B cell (primary cell): ENCODE measurements at regions not wholly inside any gene's neighbourhood (a gene's known extent, or its start where the extent isn't known, plus 50 kb on each side); places are given as distances from the start of the nearest gene placed in this dataset.

Experiments
- CTCF ChIP-seq: fragments of 200-600 bp; IDR thresholded peaks from one replicate; pipeline ENCODE4 v1.8.0; 2022; ENCODE audit warnings: antibody characterized with exemption, mild to moderate bottlenecking
- EZH2 ChIP-seq: IDR thresholded peaks from 2 replicates; pipeline ENCODE4 v1.6.1; 2012; ENCODE audit warnings: borderline replicate concordance, low read depth, mild to moderate bottlenecking, moderate library complexity, low read length; ENCODE audit not compliant: insufficient read depth, poor library complexity, severe bottlenecking

DNA sequence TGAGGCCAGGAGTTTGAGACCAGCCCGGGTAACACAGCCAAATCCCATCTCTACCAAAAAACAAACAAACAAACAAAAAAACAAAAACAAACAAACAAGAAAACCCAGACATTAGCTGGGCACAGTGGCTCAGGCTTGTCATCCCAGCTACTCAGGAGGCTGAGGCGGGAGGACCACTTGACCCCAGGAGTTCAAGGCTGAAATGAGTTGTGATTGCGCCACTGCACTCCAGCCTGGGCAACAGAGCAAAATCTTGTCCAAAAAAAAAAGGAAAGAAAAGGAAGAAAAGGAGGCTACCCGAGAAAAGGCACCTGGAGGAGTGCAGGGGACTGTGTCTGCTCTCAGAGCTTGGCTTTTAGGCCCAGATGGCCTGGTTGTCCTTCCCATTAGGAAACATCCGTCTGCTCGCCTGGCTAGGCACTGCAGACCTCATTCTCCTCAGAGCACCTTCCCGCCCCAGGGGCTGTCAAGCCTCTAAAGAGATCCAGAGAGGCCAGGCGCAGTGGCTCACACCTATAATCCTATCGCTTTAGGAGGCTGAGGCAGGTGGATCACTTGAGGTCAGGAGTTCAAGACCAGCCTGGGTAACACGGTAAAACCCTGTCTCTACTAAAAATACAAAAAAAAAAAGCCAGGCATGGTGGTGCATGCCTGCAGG, 185.3 kb upstream of the IER5L start:
- TF ChIP-seq CTCF (no peak), EZH2 (no peak)
